CD4-positive, alpha-beta T cell (primary cell): ENCODE measurements at regions not wholly inside any gene's neighbourhood (a gene's known extent, or its start where the extent isn't known, plus 50 kb on each side); places are given as distances from the start of the nearest gene placed in this dataset.

Experiments used
- ATAC-seq: fragments of 200-7000 bp; cut with Tn5 transposase; one replicate; pipeline ENCODE4 v1.10.0; 2022; ENCODE audit warnings: mild to moderate bottlenecking; ENCODE audit not compliant: poor library complexity
- CTCF ChIA-PET: fragments of 350-600 bp; sonication (Branson Sonifier 250); formaldehyde crosslinking; loops from one replicate; lab custom pipeline; 2021; ENCODE audit warnings: antibody characterized with exemption, inconsistent platforms; lab: Charles Lee
- POLR2A ChIA-PET: fragments of 350-600 bp; sonication (Branson Sonifier 250); formaldehyde crosslinking; loops from one replicate; lab custom pipeline; 2021; ENCODE audit warnings: antibody characterized with exemption, inconsistent platforms; lab: Charles Lee
- DNase-seq, 14 experiments: peaks; one replicate each; pipeline ENCODE4 v3.0.0-alpha.2; 2013 to 2020; ENCODE audit warnings: mixed read lengths in 2 of 14
- H3K27ac ChIP-seq, 2 donors: one replicate each; pipeline versions ENCODE4 v1.5.1 to v1.7.0; 2013; ENCODE audit warnings: low read length in 2 of 2, low read depth in 1 of 2, mild to moderate bottlenecking in 1 of 2
- H3K27me3 ChIP-seq, 2 experiments: 1 replicate in 1 of 2; 2 replicates in 1 of 2; pipeline versions ENCODE4 v1.6.1 to v1.7.0; 2013; ENCODE audit warnings: low read length in 2 of 2, control low read depth in 1 of 2, mild to moderate bottlenecking in 1 of 2, moderate library complexity in 1 of 2; ENCODE audit not compliant: insufficient read depth in 2 of 2, control insufficient read depth in 1 of 2
- H3K36me3 ChIP-seq: one replicate; pipeline ENCODE4 v1.6.1; 2013; ENCODE audit warnings: low read length, control low read depth; ENCODE audit not compliant: insufficient read depth
- H3K4me1 ChIP-seq: one replicate; pipeline ENCODE4 v1.6.1; 2013; ENCODE audit warnings: low read length, control low read depth; ENCODE audit not compliant: insufficient read depth
- H3K4me3 ChIP-seq: one replicate; pipeline ENCODE4 v1.5.1; 2013; ENCODE audit warnings: mild to moderate bottlenecking, low read length, moderate library complexity
- H3K9me3 ChIP-seq, 2 experiments: 1 replicate in 1 of 2; 2 replicates in 1 of 2; pipeline versions ENCODE4 v1.6.1 to v1.7.0; 2013; ENCODE audit warnings: low read length in 2 of 2, mild to moderate bottlenecking in 2 of 2, control low read depth in 1 of 2, moderate library complexity in 1 of 2; ENCODE audit not compliant: control insufficient read depth in 1 of 2, insufficient read depth in 1 of 2
- H3K27ac Mint-ChIP-seq: one replicate; pipeline ENCODE4 v1.8.0; 2020; ENCODE audit warnings: mixed read lengths
- H3K27me3 Mint-ChIP-seq: one replicate; pipeline ENCODE4 v1.8.0; 2021; ENCODE audit warnings: mixed read lengths
- H3K36me3 Mint-ChIP-seq: one replicate; pipeline ENCODE4 v1.8.0; 2021; ENCODE audit warnings: low read depth, mixed read lengths
- H3K4me1 Mint-ChIP-seq: one replicate; pipeline ENCODE4 v1.8.0; 2021; ENCODE audit warnings: low read depth, mixed read lengths
- H3K4me3 Mint-ChIP-seq: one replicate; pipeline ENCODE4 v1.8.0; 2020; ENCODE audit warnings: mild to moderate bottlenecking, mixed read lengths
- H3K9me3 Mint-ChIP-seq: one replicate; pipeline ENCODE4 v1.8.0; 2020; ENCODE audit warnings: mixed read lengths
- intact Hi-C, 2 experiments: fragments of 100-400 bp; cut with DNase I in 1 of 2; cut with micrococcal nuclease in 1 of 2; formaldehyde crosslinking; loops; one replicate each; pipeline versions ENCODE4 v1.15.1 to v1.9.0; 2023 to 2025; cut with DNase I, micrococcal nuclease
- TF ChIP-seq, protein P1 (sequence below): fragments of 200-600 bp; IDR thresholded peaks from one replicate; pipeline ENCODE4 v1.8.0; 2022; ENCODE audit warnings: antibody characterized with exemption, mild to moderate bottlenecking

DNA sequence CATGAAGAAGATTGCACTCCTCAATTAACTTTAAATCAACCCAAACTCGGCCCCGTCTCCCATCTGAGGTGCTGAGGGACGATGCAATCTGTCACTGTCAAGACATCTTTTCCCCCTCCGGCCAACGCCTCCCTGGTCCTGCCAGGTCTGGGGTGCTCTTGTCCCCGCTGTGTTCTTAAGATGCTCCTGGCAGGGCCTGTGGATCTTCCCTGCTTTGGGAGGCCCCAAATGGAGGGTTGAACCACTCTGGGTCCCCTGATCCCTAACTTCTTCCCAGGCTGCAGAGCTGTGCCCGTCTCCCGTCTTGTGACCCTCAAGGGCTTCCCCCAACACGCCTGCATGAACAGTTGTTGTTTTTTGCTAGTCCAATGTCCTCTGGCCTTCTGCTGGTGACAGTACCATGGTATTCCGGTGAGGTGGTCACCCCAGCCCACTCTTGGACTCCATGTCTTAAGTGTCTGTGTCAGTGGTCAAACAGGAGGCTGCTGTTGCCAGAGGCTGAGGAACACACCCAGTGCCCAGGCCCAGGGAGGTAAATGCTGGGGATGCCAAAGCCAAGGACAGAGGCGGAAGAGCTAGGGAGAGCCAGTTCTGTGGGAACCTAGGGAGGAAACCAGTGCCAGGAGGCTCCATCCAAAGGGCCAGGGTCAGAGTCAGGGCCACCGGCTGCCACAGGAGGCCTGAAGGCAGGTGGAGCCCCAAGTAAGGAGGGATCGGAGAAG lies 70.6 kb upstream of the SHANK2 start:
- TF ChIP-seq, protein P1, sequence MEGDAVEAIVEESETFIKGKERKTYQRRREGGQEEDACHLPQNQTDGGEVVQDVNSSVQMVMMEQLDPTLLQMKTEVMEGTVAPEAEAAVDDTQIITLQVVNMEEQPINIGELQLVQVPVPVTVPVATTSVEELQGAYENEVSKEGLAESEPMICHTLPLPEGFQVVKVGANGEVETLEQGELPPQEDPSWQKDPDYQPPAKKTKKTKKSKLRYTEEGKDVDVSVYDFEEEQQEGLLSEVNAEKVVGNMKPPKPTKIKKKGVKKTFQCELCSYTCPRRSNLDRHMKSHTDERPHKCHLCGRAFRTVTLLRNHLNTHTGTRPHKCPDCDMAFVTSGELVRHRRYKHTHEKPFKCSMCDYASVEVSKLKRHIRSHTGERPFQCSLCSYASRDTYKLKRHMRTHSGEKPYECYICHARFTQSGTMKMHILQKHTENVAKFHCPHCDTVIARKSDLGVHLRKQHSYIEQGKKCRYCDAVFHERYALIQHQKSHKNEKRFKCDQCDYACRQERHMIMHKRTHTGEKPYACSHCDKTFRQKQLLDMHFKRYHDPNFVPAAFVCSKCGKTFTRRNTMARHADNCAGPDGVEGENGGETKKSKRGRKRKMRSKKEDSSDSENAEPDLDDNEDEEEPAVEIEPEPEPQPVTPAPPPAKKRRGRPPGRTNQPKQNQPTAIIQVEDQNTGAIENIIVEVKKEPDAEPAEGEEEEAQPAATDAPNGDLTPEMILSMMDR, result no peak
- no peaks in the 10 kb centered on the region for H3K9me3 ChIP-seq
- no peaks in the 10 kb centered on the region for H3K36me3 ChIP-seq
- no peak overlapping the region for H3K27ac ChIP-seq
- CTCF ChIA-PET, result no interaction called here
- peaks cover 30% of the 10 kb centered on the region for H3K27me3 Mint-ChIP-seq
- ATAC-seq (no peak), DNase-seq (no peak)
- intact Hi-C loops, result no loop called here
- H3K4me3 Mint-ChIP-seq, result no peak overlapping the region
- H3K9me3 Mint-ChIP-seq, result no peaks in the 10 kb centered on the region
- no peaks in the 10 kb centered on the region for H3K4me1 Mint-ChIP-seq
- H3K4me3 ChIP-seq, result no peak overlapping the region
- no peaks in the 10 kb centered on the region for H3K27me3 ChIP-seq
- H3K4me1 ChIP-seq, result no peaks in the 10 kb centered on the region
- POLR2A ChIA-PET, result no interaction called here
- H3K27ac Mint-ChIP-seq, result no peak overlapping the region
- H3K36me3 Mint-ChIP-seq, result no peaks in the 10 kb centered on the region

DNA sequence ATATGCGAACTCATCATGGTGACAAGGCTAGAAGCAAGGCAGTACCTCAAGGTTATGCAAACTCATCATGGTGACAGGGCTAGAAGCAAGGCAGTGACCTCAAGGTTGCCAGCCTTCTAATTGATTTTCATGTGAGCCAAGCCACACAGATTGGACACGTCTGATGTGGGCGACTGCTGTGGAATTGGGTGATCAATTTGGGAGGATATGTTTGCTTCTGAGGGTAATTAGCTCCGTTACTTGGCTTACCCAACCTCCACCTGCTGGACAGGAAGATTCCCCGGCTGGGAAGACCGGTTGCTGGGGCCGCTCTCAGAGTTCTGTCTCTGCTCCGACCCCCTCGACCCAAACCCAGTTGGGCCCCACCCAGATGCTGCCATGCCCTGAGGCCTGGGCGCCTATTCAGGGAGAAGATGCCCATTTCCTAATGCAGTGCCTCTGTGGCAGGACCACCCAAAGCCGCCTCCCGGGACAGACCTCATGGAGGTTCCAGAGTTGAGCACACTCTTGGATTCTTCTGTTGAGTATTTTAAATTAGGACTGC lies 69.9 kb upstream of the SHANK2 start:
- DNase-seq (no peak), ATAC-seq (no peak)
- intact Hi-C loops, result no loop called here
- no peak overlapping the region for H3K27ac Mint-ChIP-seq
- Histone ChIP-seq H3K9me3 (peaks cover 0 to 4% of the 10 kb centered on the region in 2 experiments), H3K27ac (no peak overlapping the region), H3K4me1 (no peaks in the 10 kb centered on the region), H3K4me3 (no peak overlapping the region), H3K36me3 (no peaks in the 10 kb centered on the region), H3K27me3 (no peaks in the 10 kb centered on the region)
- no peaks in the 10 kb centered on the region for H3K4me1 Mint-ChIP-seq
- TF ChIP-seq, protein P1, result no peak
- peaks cover 33% of the 10 kb centered on the region for H3K27me3 Mint-ChIP-seq
- no peak overlapping the region for H3K4me3 Mint-ChIP-seq
- H3K36me3 Mint-ChIP-seq, result no peaks in the 10 kb centered on the region
- H3K9me3 Mint-ChIP-seq, result peaks cover 2% of the 10 kb centered on the region
- ChIA-PET POLR2A (no interaction called here), CTCF (no interaction called here)

DNA sequence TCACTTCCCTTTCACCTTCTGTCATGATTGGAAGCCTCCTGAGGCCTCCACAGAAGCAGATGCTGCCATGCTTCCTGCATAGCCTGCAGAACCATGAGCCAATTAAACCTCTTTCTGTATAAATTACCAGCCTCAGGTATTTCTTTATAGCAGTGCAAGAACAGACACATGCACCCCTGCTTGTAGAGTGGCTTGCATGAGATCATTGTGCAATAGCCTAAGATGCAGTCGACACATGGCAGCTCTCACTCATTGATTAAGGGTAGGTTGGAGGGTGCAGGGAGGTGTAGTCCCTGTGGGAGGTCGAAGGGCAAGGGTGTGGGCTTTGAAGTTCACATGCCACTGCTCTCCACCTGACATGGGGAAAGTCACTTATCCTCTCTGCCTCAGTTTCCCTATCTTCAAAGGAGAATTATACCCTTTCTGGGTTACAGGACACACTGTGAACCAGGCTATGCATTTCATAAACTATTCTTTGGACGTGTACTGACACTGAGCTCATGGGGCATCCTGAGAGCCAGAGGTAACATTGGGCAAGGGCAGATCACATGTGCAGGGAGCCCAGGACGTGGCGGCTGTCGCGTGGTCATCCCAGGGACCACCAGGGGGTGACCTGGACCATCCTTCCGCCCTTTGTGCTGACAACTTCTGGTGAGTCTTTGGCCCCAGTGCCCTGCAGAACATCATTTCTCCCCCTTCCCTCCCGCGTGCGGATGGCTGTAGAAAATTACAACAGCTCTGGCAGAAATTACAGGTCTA lies 69.2 kb upstream of the SHANK2 start:
- H3K27ac Mint-ChIP-seq, result no peak overlapping the region
- peaks cover 6 to 9% of the 10 kb centered on the region in 2 experiments for H3K9me3 ChIP-seq
- no peaks in the 10 kb centered on the region for H3K4me1 ChIP-seq
- POLR2A ChIA-PET, result no interaction called here
- H3K27me3 ChIP-seq, result no peaks in the 10 kb centered on the region
- TF ChIP-seq, protein P1, result no peak
- H3K27me3 Mint-ChIP-seq, result peaks cover 34% of the 10 kb centered on the region
- DNase-seq, result no peak
- no peaks in the 10 kb centered on the region for H3K36me3 ChIP-seq
- no peaks in the 10 kb centered on the region for H3K36me3 Mint-ChIP-seq
- H3K9me3 Mint-ChIP-seq, result peaks cover 3% of the 10 kb centered on the region
- intact Hi-C loops, result no loop called here
- ATAC-seq, result no peak
- no peak overlapping the region for H3K4me3 ChIP-seq
- H3K4me3 Mint-ChIP-seq, result no peak overlapping the region
- CTCF ChIA-PET, result no interaction called here
- H3K4me1 Mint-ChIP-seq, result no peaks in the 10 kb centered on the region
- H3K27ac ChIP-seq, result no peak overlapping the region
